ENCODE measurements at regions not wholly inside any gene's neighbourhood (a gene's known extent, or its start where the extent isn't known, plus 50 kb on each side); places are given as distances from the start of the nearest gene placed in this dataset.
"Not testable (repeated sequence)": the region's sequence is repeated elsewhere in the genome, so short reads cannot be mapped to it uniquely, and the experiment has no call there.

DNA sequence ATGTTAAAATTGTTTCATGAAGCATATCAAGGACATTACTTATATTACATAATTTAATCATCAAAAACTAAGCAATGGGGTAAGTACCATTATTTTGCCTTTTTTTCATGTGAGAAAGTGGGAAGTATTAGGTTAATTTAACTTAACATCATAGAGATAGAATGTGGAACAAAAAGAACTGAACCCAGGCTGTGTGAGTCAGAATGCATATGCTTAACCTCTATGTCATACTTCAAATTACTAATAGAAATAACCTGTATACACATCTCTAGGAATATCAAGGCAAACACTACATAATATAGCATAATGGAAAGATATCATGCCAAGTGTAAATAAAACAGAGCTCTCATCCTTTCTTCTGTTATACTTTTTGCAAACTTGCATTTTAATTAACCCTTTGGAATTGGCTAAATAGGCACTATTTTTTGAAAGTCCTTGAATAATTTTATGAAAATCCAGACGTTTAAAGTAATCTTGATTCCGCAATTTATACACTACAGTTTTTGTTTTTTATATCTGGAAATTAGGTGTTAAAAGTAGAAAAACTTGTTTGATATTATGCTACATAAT, 777.7 kb downstream of the SLC6A15 start:
- no peak overlapping the region for H3K4me3 ChIP-seq (ENCODE audit: low read length)
- DNase-seq (ENCODE audit: low read depth, low spot score) = no peak

GRCh38 chr12:84131076-84131475, 781.5 kb downstream of the SLC6A15 start:
- no peak overlapping the region for H3K4me3 ChIP-seq (ENCODE audit: low read length)
- DNase-seq (ENCODE audit: low read depth, low spot score) = no peak

GRCh38 chr12:84128117-84128991, 784.2 kb downstream of the SLC6A15 start:
- DNase-seq (ENCODE audit: low read depth, low spot score) = no peak
- H3K4me3 ChIP-seq (ENCODE audit: low read length) = no peak overlapping the region

- H3K4me3 ChIP-seq (ENCODE audit: low read length) = no peak overlapping the region
- no peak for DNase-seq (ENCODE audit: low read depth, low spot score)
These were observed 788.4 kb downstream of the SLC6A15 start for GRCh38 chr12:84124211-84124610.

DNA sequence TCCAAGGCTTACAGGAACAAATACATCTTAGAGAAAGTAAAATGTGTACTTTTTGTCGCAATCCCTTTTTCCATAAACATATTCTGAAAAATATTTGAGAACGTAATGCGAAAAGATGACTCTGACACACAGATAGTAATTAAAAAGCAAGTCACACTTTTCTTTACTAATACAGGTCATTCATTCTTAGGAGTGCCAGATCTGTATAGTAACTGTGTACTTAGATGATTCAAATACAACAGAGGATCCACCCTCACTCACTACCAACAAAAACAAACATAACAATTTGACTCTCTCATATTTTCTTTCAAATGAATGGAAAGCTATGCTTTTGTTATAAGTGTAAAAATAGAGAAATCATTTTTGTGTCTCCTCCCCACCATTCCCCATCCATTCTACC, 795.4 kb downstream of the SLC6A15 start:
- no peak for DNase-seq (ENCODE audit: low read depth, low spot score)
- no peak overlapping the region for H3K4me3 ChIP-seq (ENCODE audit: low read length)

- DNase-seq (ENCODE audit: low read depth, low spot score) = no peak
- H3K4me3 ChIP-seq (ENCODE audit: low read length) = no peak overlapping the region
These were observed 798.9 kb downstream of the SLC6A15 start for GRCh38 chr12:84113666-84114065.

DNA sequence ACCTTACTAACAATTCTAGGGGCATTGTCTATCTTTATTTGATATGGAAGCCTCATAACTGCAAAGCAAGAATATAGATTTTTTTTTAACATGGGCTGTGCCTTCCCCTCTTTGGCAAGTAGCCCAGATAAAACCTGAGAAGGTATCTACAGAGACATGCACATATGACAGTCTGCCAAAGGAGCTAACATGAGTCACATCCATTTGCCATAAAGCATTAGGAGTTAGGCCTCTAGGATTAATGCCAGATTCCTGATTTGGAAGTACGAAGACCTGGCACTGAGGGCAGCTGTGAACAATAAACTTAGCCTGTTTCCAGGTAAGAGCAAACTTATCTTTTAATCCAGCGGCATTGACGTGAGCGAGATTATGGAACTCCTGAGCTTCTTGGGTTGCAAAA, 808.7 kb downstream of the SLC6A15 start:
- H3K4me3 ChIP-seq (ENCODE audit: low read length); DNase-seq (ENCODE audit: low read depth, low spot score): not testable (repeated sequence)

DNA sequence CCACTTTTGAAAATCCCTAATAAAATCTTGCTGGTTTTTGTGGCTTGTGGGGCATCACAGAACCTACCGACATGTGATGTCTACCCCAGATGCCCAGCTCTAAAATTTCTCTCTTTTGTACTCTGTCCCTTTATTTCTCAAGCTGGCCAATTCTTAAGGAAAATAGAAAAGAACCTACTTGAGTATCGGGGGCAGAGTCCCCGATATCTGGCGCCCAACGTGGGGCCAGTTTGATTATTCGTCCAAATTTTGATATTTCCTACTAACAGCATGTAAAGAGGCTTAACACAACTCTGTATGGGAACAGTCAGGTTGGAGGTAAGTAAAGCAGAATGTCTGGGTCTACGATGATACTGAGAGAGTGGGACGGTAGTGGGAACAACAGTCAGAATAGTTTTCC, 810.6 kb downstream of the SLC6A15 start:
- DNase-seq (ENCODE audit: low read depth, low spot score); H3K4me3 ChIP-seq (ENCODE audit: low read length): not testable (repeated sequence)

GRCh38 chr12:84099591-84099990, 813.0 kb downstream of the SLC6A15 start:
- H3K4me3 ChIP-seq (ENCODE audit: low read length); DNase-seq (ENCODE audit: low read depth, low spot score): not testable (repeated sequence)

DNA sequence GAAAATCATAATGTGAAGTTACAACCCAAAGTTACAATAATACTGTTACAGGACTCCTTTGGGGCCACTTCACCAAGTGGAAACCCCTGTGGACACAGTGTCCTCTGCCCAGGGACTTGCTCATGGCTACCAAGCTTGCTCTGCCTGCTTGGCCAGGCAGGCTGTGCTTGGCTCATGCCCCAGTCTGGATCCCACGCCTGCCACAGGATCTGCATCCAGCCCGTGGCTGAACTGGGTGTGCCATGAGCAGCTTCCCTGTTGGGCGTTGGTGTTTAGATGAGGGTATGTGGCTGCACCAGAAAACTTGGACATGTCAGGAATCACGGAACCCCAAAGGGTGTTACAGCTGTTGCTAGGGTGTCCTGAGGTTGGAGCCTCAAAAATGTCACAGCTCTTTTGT, 820.9 kb downstream of the SLC6A15 start:
- no peak overlapping the region for H3K4me3 ChIP-seq (ENCODE audit: low read length)
- DNase-seq (ENCODE audit: low read depth, low spot score) = no peak

GRCh38 chr12:84089356-84089755, 823.2 kb downstream of the SLC6A15 start:
- H3K4me3 ChIP-seq (ENCODE audit: low read length) = no peak overlapping the region
- no peak for DNase-seq (ENCODE audit: low read depth, low spot score)

GRCh38 chr12:84085046-84085445, 827.6 kb downstream of the SLC6A15 start:
- DNase-seq (ENCODE audit: low read depth, low spot score) = no peak
- H3K4me3 ChIP-seq (ENCODE audit: low read length) = no peak overlapping the region

DNA sequence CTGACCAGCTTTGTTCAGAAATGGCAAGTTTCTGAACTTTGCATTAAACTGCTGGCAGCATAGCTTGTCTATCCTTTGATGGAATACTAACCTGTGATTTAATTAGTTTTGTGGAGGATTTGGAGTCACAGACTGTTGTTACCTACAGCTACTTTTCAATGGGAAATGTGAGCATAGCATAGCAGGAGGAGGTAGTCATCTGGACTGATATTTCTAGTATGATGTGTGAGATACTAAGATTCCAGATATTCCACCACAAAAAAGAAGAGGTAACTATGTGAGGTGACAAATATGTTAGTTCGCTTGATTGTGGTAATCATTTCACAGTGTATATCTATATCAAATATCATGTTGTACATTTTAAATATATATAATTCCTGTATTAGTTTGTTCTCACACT, 833.0 kb downstream of the SLC6A15 start:
- no peak for DNase-seq (ENCODE audit: low read depth, low spot score)

DNA sequence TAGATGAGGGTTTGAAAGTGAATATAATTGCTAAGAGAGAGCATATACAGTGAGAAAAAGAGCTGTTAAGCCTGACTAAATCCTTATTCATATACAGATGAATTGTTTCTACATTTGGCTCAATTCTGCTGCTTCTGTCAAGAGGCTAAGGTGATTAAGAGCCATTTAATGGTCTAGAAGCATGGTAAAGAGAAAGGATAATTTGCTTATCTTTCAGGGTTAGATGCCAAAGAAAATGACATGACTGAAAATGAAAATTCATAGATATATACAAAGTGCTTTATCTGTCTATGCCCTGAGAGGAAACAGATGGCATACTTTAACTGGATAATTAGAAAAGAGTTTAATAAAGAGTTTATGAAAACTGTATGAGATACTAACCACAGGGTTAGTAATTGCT, 834.9 kb downstream of the SLC6A15 start:
- no peak overlapping the region for H3K4me3 ChIP-seq (ENCODE audit: low read length)
- DNase-seq (ENCODE audit: low read depth, low spot score) = no peak

More for the DNA sequence above, 833.0 kb downstream of the SLC6A15 start:
- H3K4me3 ChIP-seq (ENCODE audit: low read length) = no peak overlapping the region

- DNase-seq (ENCODE audit: low read depth, low spot score) = no peak
- H3K4me3 ChIP-seq (ENCODE audit: low read length) = no peak overlapping the region
These were observed 836.6 kb downstream of the SLC6A15 start for GRCh38 chr12:84075991-84076390.

DNA sequence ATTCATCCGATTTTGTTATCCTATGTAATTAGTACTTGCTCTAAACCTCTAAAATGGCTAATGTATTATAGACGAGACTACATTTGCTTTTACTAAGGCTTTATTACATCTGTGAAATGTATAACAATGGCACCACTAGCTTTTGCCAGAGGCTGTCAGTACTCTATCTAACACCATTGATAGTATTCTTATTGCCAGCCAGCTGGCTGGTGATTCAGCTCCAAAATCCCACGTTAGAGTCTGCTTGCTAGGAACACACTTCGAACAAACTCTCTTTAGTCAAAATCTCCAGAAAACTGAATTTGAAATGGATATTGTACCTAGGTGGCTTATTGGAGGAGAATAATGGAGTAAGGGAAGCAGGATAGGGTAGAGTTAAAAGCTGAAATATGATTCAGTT, 839.2 kb downstream of the SLC6A15 start:
- no peak for DNase-seq (ENCODE audit: low read depth, low spot score)
- no peak overlapping the region for H3K4me3 ChIP-seq (ENCODE audit: low read length)

- no peak for DNase-seq (ENCODE audit: low read depth, low spot score)
- H3K4me3 ChIP-seq (ENCODE audit: low read length) = no peak overlapping the region
These were observed 839.6 kb downstream of the SLC6A15 start for GRCh38 chr12:84072961-84073360.

DNA sequence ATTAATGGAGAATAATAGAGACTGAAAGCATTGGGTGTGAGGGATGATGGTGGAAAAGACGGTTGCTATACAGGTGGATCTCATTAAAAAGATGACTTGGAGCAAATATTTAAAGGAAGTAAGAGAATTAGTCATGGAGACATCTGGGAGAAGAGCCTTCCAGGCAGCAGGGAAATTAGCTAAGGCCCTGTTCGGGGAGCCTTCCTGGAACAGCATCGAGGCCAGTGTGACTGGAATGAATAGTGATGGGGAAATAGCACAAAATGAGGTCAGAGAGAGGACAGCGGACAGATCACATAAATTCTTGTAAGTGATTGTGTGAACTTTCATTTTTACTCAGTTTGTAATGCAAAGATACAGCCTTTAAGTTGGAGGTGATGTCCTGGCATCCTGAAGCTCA, 842.3 kb downstream of the SLC6A15 start:
- H3K4me3 ChIP-seq (ENCODE audit: low read length) = no peak overlapping the region
- no peak for DNase-seq (ENCODE audit: low read depth, low spot score)

DNA sequence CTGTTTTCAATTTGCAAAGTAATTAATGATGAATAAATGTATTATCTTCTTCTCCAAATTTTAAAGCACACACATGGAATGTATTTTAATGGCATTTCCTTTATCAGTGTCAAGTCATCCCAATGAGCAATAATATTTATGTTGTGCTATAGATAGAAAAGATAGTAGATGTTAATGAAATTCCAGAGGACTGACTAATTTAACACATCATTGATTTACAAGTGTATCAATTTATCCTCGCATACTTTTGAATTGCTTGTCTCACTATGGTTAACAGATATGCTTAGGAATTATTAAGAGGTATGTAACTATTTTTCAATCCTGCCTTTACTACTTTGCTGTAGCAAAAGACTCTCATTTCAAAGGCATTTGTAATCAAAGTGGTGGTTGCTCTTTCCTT, 842.9 kb downstream of the SLC6A15 start:
- H3K4me3 ChIP-seq (ENCODE audit: low read length) = no peak overlapping the region
- DNase-seq (ENCODE audit: low read depth, low spot score) = no peak

- H3K4me3 ChIP-seq (ENCODE audit: low read length) = no peak overlapping the region
- no peak for DNase-seq (ENCODE audit: low read depth, low spot score)
These were observed 843.4 kb downstream of the SLC6A15 start for GRCh38 chr12:84069198-84069597.

- no peak overlapping the region for H3K4me3 ChIP-seq (ENCODE audit: low read length)
- no peak for DNase-seq (ENCODE audit: low read depth, low spot score)
These were observed 854.5 kb downstream of the SLC6A15 start for GRCh38 chr12:84058136-84058535.
